Prostate gland (tissue), 2 donors: ENCODE measurements at regions not wholly inside any gene's neighbourhood (a gene's known extent, or its start where the extent isn't known, plus 50 kb on each side); places are given as distances from the start of the nearest gene placed in this dataset.

Source experiments
- POLR2A ChIP-seq: fragments of 450-650 bp; IDR thresholded peaks from one replicate; pipeline ENCODE4 v1.6.1; 2016; ENCODE audit warnings: antibody characterized with exemption, mild to moderate bottlenecking
- POLR2AphosphoS5 ChIP-seq: sonication (generic); formaldehyde crosslinking; IDR thresholded peaks from one replicate; pipeline ENCODE4 v1.6.1; 2017; ENCODE audit warnings: antibody characterized with exemption
- TF ChIP-seq, protein P1 (sequence below), 4 experiments: fragments of 200-600 bp in 2 of 4; fragments of 450-650 bp in 2 of 4; sonication (generic) in 2 of 4; IDR thresholded peaks; 1 replicate in 3 of 4; 2 replicates in 1 of 4; pipeline ENCODE4 v1.5.1; 2016 to 2019; ENCODE audit warnings: antibody characterized with exemption in 4 of 4, mild to moderate bottlenecking in 2 of 4, moderate library complexity in 2 of 4

DNA sequence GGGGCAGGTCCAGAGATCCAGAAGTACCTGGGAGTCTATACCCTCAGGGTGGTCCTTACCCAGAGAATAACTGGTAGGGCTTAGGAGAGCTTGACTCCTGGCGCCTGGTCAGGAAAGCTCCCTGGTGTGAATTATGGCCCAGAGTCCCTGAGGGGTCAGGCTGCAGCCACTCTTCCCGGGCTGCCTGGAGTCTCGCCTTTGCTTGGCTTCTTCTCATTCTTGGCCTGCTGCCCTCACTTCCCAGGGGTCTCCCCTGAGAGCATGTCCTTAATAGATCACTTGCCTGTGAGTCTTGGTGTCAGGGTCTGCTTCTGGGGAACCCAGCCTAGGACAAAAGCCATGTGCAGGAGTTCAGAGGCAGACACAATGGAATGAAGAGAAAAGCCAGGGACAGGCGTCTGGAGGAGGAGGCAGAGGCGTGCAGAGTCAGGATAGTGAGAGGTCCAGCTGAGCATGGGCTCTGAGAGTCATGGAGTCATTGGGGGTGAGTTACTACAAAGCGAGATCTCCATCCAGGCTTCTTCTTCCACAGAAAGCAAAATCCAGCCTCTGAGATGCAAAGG is 212.3 kb downstream of the TFAP2C start:
- TF ChIP-seq, protein P1, sequence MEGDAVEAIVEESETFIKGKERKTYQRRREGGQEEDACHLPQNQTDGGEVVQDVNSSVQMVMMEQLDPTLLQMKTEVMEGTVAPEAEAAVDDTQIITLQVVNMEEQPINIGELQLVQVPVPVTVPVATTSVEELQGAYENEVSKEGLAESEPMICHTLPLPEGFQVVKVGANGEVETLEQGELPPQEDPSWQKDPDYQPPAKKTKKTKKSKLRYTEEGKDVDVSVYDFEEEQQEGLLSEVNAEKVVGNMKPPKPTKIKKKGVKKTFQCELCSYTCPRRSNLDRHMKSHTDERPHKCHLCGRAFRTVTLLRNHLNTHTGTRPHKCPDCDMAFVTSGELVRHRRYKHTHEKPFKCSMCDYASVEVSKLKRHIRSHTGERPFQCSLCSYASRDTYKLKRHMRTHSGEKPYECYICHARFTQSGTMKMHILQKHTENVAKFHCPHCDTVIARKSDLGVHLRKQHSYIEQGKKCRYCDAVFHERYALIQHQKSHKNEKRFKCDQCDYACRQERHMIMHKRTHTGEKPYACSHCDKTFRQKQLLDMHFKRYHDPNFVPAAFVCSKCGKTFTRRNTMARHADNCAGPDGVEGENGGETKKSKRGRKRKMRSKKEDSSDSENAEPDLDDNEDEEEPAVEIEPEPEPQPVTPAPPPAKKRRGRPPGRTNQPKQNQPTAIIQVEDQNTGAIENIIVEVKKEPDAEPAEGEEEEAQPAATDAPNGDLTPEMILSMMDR (IDR thresholded peaks at IDR 0.05) = no peak
- TF ChIP-seq POLR2A (no peak), POLR2AphosphoS5 (no peak)
